Keratinocyte (primary cell): ENCODE measurements at regions not wholly inside any gene's neighbourhood (a gene's known extent, or its start where the extent isn't known, plus 50 kb on each side); places are given as distances from the start of the nearest gene placed in this dataset.

ENCODE experiments used
- EZH2 ChIP-seq: IDR thresholded peaks from one replicate; pipeline ENCODE4 v1.6.1; 2012; ENCODE audit warnings: inconsistent platforms, mild to moderate bottlenecking, low read length, moderate library complexity
- TF ChIP-seq, protein P1 (sequence below), 3 experiments: IDR thresholded peaks in 1 of 3; conservative IDR thresholded peaks in 1 of 3; optimal IDR thresholded peaks in 1 of 3; 2 replicates in 2 of 3; 3 replicates in 1 of 3; pipeline versions ENCODE3 to v1.5.1; 2011; ENCODE audit warnings: low read length in 3 of 3, mild to moderate bottlenecking in 3 of 3, moderate library complexity in 2 of 3, control low read depth in 1 of 3, inconsistent platforms in 1 of 3; ENCODE audit not compliant: insufficient read depth in 2 of 3; ENCODE audit errors: extremely low read depth in 1 of 3

DNA sequence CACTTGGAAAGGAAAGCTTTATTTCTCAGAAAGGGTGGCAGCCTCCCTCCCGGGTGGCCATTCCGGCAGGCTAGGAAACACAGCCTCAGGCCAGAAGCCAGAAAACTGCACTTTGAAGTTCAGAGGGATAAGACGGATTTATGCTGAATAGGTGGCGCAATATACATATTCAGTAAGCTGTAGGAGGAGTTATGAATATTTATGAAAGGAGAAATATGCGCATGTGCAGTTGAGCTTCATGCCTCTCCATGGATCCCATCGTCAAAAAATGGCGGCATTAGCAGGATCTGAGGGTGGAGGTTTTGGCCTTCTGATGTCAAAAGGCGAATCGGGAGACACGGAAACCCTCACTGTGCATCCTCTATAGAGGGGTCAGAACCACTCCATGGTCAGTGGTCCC lies 82.3 kb downstream of the KATNIP start:
- TF ChIP-seq, protein P1, sequence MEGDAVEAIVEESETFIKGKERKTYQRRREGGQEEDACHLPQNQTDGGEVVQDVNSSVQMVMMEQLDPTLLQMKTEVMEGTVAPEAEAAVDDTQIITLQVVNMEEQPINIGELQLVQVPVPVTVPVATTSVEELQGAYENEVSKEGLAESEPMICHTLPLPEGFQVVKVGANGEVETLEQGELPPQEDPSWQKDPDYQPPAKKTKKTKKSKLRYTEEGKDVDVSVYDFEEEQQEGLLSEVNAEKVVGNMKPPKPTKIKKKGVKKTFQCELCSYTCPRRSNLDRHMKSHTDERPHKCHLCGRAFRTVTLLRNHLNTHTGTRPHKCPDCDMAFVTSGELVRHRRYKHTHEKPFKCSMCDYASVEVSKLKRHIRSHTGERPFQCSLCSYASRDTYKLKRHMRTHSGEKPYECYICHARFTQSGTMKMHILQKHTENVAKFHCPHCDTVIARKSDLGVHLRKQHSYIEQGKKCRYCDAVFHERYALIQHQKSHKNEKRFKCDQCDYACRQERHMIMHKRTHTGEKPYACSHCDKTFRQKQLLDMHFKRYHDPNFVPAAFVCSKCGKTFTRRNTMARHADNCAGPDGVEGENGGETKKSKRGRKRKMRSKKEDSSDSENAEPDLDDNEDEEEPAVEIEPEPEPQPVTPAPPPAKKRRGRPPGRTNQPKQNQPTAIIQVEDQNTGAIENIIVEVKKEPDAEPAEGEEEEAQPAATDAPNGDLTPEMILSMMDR (optimal IDR thresholded peaks at IDR 0.05 in 1 of 3, IDR thresholded peaks at IDR 0.05 in 1 of 3, conservative IDR thresholded peaks at IDR 0.05 in 1 of 3; ENCODE audit: extremely low read depth in 1 of 3, insufficient read depth in 2 of 3, low read length in 3 of 3), result no peak
- no peak for TF ChIP-seq EZH2
